ENCODE measurements at regions not wholly inside any gene's neighbourhood (a gene's known extent, or its start where the extent isn't known, plus 50 kb on each side); places are given as distances from the start of the nearest gene placed in this dataset.
A peak's percentile ranks its signal among the peaks of the same experiment; 100 is the strongest.

DNA sequence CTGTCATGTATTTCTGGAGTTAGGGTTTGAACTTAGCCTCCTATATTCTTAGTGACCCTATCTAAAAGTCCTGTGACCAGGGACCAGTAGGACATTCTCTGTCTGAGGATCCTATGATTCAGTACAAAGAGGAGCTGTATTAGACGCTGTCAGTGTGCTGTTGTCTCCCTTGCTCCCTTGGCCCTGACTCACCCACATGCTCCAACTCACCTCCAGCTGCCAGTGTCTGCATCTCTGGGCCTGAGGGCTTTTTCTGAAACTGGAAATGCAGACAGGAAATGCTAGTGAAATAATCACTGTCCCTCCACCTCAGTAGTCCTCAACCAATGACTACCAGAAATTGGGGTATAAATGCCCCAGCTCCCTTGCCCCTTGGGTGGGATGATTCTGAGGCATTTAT is 535.3 kb upstream of the RPS6KA3 start:
- no peak overlapping the region for H3K27ac ChIP-seq (ENCODE audit: low read depth, low read length)
- no peak overlapping the region for H3K4me2 ChIP-seq (ENCODE audit: low read length)
- TF ChIP-seq, protein P1, sequence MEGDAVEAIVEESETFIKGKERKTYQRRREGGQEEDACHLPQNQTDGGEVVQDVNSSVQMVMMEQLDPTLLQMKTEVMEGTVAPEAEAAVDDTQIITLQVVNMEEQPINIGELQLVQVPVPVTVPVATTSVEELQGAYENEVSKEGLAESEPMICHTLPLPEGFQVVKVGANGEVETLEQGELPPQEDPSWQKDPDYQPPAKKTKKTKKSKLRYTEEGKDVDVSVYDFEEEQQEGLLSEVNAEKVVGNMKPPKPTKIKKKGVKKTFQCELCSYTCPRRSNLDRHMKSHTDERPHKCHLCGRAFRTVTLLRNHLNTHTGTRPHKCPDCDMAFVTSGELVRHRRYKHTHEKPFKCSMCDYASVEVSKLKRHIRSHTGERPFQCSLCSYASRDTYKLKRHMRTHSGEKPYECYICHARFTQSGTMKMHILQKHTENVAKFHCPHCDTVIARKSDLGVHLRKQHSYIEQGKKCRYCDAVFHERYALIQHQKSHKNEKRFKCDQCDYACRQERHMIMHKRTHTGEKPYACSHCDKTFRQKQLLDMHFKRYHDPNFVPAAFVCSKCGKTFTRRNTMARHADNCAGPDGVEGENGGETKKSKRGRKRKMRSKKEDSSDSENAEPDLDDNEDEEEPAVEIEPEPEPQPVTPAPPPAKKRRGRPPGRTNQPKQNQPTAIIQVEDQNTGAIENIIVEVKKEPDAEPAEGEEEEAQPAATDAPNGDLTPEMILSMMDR (IDR thresholded peaks at IDR 0.05; ENCODE audit: insufficient read depth, low read depth, low read length), result no peak
- TF ChIP-seq EZH2 (IDR thresholded peaks at IDR 0.05; ENCODE audit: insufficient read depth, low read length), result no peak
- H3K79me2 ChIP-seq (ENCODE audit: insufficient read depth, low read length), result no peaks in the 10 kb centered on the region
- H2AFZ ChIP-seq (ENCODE audit: low read depth, low read length), result no peak overlapping the region
- H3K9ac ChIP-seq (ENCODE audit: low read length), result no peak overlapping the region
- Mint-ChIP-seq H3K4me3 (ENCODE audit: unreplicated experiment) (no peak overlapping the region), H3K36me3 (ENCODE audit: low read depth, unreplicated experiment) (no peaks in the 10 kb centered on the region), H3K9me3 (ENCODE audit: unreplicated experiment) (no peaks in the 10 kb centered on the region), H3K27me3 (ENCODE audit: low read depth, unreplicated experiment) (no peaks in the 10 kb centered on the region), H3K27ac (ENCODE audit: unreplicated experiment) (no peak overlapping the region), H3K4me1 (ENCODE audit: low read depth, unreplicated experiment) (no peaks in the 10 kb centered on the region)
- FAIRE-seq, result no peak
- no peak overlapping the region for H3K4me3 ChIP-seq (ENCODE audit: insufficient read depth, low read depth, low read length)
- DNase-seq (ENCODE audit: low read depth), result no peak
- H4K20me1 ChIP-seq (ENCODE audit: insufficient read depth, low read length), result no peaks in the 10 kb centered on the region
- no peaks in the 10 kb centered on the region for H3K36me3 ChIP-seq (ENCODE audit: insufficient read depth, low read length)
- no peaks in the 10 kb centered on the region for H3K4me1 ChIP-seq (ENCODE audit: insufficient read depth, low read length)
- H3K9me3 ChIP-seq (ENCODE audit: insufficient read depth, low read depth, low read length), result no peaks in the 10 kb centered on the region
- H3K27me3 ChIP-seq (ENCODE audit: insufficient read depth, low read length), result no peaks in the 10 kb centered on the region

DNA sequence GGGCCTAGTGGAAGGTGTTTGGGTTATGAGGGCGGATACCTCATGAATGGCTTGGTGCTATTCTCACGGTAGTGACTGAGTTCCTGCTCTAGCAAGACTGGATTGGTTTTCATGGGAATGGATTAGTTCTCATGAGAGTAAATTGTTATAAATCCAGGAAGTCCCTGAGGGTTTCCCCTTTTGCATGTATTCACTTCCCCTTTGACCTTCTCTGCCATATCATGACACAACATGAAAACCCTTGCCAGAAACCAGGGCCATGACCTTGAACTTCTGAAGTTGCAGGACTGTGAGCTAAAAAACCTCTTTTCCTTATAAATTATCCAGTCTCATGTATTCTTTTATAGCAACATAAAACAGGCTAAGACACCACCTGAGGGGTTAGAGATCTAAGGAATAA is 529.7 kb upstream of the RPS6KA3 start:
- H3K4me1 ChIP-seq (ENCODE audit: insufficient read depth, low read length), result no peaks in the 10 kb centered on the region
- FAIRE-seq (no peak), DNase-seq (ENCODE audit: low read depth) (no peak)
- H3K4me3 ChIP-seq (ENCODE audit: insufficient read depth, low read depth, low read length), result no peak overlapping the region
- H3K36me3 ChIP-seq (ENCODE audit: insufficient read depth, low read length), result no peaks in the 10 kb centered on the region
- Mint-ChIP-seq H3K4me3 (ENCODE audit: unreplicated experiment) (no peak overlapping the region), H3K4me1 (ENCODE audit: low read depth, unreplicated experiment) (no peaks in the 10 kb centered on the region), H3K27me3 (ENCODE audit: low read depth, unreplicated experiment) (no peaks in the 10 kb centered on the region), H3K27ac (ENCODE audit: unreplicated experiment) (no peak overlapping the region), H3K36me3 (ENCODE audit: low read depth, unreplicated experiment) (no peaks in the 10 kb centered on the region), H3K9me3 (ENCODE audit: unreplicated experiment) (no peaks in the 10 kb centered on the region)
- H3K4me2 ChIP-seq (ENCODE audit: low read length), result no peak overlapping the region
- H3K9ac ChIP-seq (ENCODE audit: low read length), result no peak overlapping the region
- H3K9me3 ChIP-seq (ENCODE audit: insufficient read depth, low read depth, low read length), result no peaks in the 10 kb centered on the region
- H3K27me3 ChIP-seq (ENCODE audit: insufficient read depth, low read length), result no peaks in the 10 kb centered on the region
- no peak overlapping the region for H2AFZ ChIP-seq (ENCODE audit: low read depth, low read length)
- TF ChIP-seq EZH2 (IDR thresholded peaks at IDR 0.05; ENCODE audit: insufficient read depth, low read length), result no peak
- TF ChIP-seq, protein P1 (IDR thresholded peaks at IDR 0.05; ENCODE audit: insufficient read depth, low read depth, low read length), result no peak
- H3K79me2 ChIP-seq (ENCODE audit: insufficient read depth, low read length), result no peaks in the 10 kb centered on the region
- no peaks in the 10 kb centered on the region for H4K20me1 ChIP-seq (ENCODE audit: insufficient read depth, low read length)
- no peak overlapping the region for H3K27ac ChIP-seq (ENCODE audit: low read depth, low read length)

DNA sequence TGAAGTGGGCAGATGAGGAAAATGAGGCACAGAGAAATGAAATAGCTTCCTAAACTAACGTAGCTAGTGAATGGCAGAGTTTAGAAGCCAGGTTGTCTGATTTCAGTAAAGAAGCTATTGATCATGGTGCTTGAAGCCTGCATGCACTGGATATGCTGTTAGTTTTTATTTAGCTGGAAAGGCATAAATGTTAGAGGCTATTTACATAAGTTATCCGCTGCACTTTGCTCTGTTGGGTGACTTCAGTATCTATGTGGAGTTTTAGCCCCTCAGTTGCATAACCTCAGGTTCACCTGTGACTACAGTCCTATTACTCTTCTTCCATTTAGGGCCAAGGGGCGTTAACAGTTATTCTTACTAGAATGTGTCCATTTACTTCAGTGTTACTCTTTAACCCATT is 522.4 kb upstream of the RPS6KA3 start:
- DNase-seq (ENCODE audit: low read depth) (no peak), FAIRE-seq (peak; percentile 78)
- Histone ChIP-seq H3K27ac (ENCODE audit: low read depth, low read length) (no peak overlapping the region), H3K4me1 (ENCODE audit: insufficient read depth, low read length) (no peaks in the 10 kb centered on the region), H3K79me2 (ENCODE audit: insufficient read depth, low read length) (no peaks in the 10 kb centered on the region), H3K36me3 (ENCODE audit: insufficient read depth, low read length) (no peaks in the 10 kb centered on the region), H3K4me3 (ENCODE audit: insufficient read depth, low read depth, low read length) (no peak overlapping the region), H3K9me3 (ENCODE audit: insufficient read depth, low read depth, low read length) (no peaks in the 10 kb centered on the region), H3K9ac (ENCODE audit: low read length) (no peak overlapping the region), H3K27me3 (ENCODE audit: insufficient read depth, low read length) (no peaks in the 10 kb centered on the region), H4K20me1 (ENCODE audit: insufficient read depth, low read length) (no peaks in the 10 kb centered on the region), H3K4me2 (ENCODE audit: low read length) (no peak overlapping the region), H2AFZ (ENCODE audit: low read depth, low read length) (no peak overlapping the region)
- H3K36me3 Mint-ChIP-seq (ENCODE audit: low read depth, unreplicated experiment), result no peaks in the 10 kb centered on the region
- H3K27me3 Mint-ChIP-seq (ENCODE audit: low read depth, unreplicated experiment), result no peaks in the 10 kb centered on the region
- no peak overlapping the region for H3K4me3 Mint-ChIP-seq (ENCODE audit: unreplicated experiment)
- TF ChIP-seq, protein P1 (IDR thresholded peaks at IDR 0.05; ENCODE audit: insufficient read depth, low read depth, low read length), result no peak
- no peak for TF ChIP-seq EZH2 (IDR thresholded peaks at IDR 0.05; ENCODE audit: insufficient read depth, low read length)
- no peak overlapping the region for H3K27ac Mint-ChIP-seq (ENCODE audit: unreplicated experiment)
- no peaks in the 10 kb centered on the region for H3K9me3 Mint-ChIP-seq (ENCODE audit: unreplicated experiment)
- H3K4me1 Mint-ChIP-seq (ENCODE audit: low read depth, unreplicated experiment), result no peaks in the 10 kb centered on the region

Measured in astrocyte (in vitro differentiated cells and primary cell).